ENCODE measurements at regions not wholly inside any gene's neighbourhood (a gene's known extent, or its start where the extent isn't known, plus 50 kb on each side); places are given as distances from the start of the nearest gene placed in this dataset.
"Not testable (repeated sequence)": the region's sequence is repeated elsewhere in the genome, so short reads cannot be mapped to it uniquely, and the experiment has no call there.

DNA sequence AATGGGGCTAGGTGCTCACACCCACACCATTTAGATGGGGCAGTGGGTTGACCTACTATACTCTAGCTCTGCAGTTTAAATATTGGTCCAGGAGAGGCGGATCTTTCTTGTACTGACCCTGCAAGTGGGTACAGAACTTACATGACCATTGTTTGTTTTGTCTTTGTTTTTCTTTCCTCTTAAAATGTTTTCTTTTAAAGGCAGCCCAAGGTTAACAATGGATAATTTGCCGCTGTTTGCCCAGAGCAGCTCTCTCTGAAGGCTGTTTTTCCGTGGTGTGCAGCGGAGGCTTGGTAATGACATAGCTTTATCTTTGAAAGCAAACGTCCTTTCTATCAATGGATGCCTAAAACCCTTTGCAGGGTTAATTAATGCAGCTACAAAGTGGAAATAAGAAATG is 133.3 kb upstream of the MEX3C start:
- no peak for DNase-seq

DNA sequence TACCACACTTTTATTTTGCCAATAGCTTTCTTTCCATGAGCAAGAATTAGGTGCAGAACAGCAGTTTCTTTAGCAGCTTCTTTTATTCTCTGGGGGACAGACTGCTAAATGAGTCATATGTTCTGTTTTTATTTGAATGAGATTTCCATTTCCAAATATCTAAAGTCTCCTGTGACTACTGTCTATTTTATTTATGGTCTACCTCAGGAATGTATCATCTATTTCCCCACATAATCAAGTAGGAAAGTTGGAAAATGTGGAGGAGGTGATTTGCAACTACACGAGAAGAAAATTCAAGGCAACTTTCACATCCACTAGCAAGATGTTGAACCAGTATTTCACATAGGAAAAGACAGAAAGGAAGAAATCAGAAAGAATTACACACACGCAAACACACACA is 139.9 kb upstream of the MEX3C start:
- no peak for DNase-seq

DNA sequence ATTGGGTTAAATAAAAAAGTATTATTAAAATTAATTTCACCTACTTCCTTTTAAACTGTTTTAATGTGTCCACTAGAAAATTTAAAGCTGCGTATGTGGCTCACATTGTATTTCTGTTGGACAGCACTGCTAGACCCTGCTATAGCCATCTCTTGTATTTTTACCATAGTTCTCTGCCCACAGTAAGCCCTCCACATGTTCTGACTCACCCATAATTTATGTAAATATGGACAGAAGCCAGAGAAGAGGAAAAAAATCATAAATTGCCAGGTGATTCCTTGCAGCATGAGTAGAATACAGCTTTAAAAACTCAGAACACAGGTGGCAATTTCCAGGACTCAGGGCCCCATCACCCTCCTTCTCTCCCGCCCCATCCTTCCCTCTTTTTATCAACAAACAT is 142.4 kb upstream of the MEX3C start:
- no peak for DNase-seq

DNA sequence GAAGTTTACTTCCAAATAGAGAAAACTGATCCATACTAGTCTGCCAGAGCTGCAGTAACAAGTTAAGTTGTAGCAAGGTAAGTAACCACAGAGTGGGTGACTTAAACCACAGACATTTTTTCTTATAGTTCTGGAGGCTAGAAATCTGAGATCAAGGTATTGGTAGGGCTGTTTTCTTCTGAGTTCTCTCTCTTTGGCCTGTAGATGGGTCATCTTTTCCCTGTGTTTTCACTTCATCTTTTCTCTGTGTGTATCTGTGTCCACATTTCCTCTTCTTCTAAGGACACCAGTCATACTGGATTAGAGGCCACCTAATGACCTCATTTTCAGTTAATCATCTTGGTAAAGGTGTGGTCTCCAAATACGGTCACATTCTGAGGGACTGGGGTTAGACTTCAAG is 142.9 kb upstream of the MEX3C start:
- DNase-seq, result no peak

DNA sequence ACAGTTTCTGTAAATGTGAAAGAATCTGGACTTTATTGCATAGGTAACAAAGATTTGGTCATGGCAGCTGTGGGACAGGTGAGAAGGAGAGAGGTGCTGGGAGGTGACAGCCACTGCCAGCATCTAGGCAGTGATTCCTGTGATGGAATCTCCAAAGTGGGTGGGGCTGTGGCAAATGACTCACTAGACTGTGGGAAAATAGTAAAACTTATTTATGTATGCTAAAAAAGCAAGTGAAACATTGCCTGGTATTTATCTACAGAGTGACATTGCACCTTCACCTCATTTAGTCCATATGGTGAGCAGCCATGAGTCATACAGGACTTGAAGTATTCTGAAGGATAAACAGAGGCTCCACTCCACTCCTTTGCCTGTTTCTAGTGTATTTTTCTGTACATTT is 145.3 kb upstream of the MEX3C start:
- DNase-seq, result no peak

DNA sequence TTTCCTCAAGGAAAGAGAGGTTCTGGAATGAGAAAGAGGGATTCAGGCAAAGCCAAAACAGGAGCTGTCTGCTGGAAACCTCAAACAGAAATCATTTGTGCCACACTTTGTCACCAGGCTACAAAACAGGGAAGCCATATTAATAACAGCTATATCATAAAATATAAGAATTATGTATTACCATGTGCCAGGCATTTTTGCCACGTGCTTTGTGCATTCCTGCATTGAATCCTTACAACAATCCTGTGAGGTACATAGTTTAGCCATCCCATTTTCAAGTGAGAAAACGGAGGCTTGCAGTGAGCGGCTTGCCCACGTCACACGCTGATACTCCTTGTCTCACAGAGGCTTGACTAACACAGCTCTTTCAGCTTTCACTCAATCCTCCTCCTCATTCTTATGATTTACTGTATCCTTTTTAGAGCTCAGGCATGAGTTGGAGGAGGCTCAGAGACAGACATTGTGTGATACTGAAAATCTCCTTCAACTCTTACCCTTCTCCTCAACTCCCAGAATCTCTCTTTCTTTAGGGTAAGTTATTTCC is 148.4 kb upstream of the MEX3C start:
- no peak for DNase-seq

DNA sequence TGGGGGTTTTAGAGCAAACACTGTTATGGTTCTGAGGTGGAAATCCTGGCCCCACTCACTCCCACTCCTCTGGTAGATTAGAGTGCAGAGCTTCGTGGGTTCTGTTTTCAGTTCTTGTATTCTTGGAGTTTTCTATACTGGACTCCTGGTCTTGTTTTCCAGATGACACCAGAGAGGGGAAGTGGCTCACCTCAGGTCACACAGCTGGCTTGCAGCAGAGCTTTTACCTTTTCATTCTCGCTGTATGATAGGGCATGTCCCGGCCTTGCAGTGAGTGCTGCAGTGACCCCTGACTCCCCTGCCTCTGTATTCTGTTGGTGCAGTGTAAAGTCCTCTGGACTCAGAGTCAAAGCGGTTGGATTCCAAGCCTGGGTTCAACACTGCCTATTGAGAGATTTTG is 148.9 kb upstream of the MEX3C start:
- no peak for DNase-seq

DNA sequence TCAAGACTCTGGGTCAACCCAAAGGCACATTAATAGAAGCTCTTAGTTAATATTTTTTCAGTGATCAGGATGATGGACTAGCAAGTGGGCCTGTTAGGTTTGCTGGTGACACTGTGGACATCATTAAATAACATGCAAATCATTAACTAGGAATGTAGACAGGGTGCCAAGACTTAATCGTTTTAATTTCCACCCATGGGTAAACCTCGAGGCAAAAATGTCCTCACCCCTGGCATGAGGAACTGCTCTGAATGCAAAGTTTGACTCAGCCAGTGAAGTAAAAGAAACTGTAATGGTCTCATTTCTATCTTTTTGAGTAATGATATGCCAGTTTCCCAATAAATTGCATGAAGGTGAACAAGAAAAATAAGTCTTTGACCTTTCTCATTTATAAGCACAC is 152.6 kb upstream of the MEX3C start:
- DNase-seq, result no peak

DNA sequence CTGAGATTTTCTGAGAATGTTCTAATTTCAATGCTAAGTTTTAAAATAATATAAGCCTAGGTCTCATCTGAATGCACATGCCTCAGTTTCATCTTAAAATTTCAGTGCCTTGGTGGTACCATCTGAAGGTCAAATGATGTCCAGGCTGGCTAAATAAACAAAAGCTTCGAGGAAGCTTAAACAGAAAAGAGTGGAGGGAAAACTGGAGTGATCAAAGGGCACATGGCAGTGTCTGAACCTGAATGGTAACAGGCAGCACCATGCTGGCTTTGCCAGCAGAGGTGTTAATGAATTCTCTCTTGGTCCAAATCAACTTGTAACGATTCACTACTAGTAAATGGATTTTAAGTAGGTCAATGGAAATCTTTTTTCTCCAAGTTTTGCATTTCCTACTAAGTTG is 158.4 kb upstream of the MEX3C start:
- no peak for DNase-seq

DNA sequence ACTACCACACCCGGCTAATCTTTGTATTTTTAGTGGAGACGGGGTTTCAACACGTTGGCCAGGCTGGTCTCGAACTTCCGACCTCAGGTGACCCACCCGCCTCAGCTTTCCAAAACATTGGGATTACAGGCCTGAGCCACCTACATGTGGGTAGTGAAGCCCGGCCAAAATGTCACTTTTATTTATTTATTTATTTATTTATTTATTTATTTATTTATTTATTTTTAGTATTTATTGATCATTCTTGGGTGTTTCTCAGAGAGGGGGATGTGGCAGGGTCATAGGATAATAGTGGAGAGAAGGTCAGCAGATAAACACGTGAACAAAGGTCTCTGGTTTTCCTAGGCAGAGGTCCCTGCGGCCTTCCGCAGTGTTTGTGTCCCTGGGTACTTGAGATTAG is 162.8 kb upstream of the MEX3C start:
- DNase-seq, result not testable (repeated sequence)

DNA sequence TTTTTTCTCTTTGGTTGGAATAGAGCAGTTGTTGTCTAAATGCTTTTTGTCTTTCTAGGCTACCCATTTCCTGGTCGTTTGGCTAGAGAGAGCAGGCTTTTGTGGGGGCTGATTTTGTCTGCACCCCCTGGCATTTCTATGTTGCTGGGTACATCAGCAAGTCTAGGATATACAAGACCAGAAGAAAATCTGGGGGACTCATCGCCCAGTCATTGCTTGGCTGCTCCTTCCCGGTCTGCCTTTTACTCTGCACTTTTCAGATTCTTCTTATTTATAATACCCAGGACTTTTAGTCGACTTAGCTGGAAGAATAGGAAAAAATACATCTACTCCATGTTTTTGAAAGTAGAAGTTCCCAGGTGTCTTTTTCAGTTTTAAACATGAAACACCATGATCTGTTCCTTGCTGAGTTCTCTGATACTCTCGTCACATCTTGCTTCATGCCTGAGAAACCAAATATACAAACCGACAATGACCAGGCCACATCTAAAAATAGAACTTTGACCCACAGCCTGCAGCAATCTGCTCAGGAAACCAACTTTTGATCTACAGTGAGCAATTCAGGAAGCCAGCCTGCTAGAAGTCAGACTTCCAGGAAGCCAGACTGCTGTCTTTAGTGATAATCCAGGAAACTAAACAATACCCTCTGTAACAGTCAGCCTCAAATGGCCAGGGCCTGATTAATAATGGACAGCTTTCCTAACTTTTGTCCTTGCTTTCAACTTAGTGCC is 163.8 kb upstream of the MEX3C start:
- DNase-seq, result no peak

DNA sequence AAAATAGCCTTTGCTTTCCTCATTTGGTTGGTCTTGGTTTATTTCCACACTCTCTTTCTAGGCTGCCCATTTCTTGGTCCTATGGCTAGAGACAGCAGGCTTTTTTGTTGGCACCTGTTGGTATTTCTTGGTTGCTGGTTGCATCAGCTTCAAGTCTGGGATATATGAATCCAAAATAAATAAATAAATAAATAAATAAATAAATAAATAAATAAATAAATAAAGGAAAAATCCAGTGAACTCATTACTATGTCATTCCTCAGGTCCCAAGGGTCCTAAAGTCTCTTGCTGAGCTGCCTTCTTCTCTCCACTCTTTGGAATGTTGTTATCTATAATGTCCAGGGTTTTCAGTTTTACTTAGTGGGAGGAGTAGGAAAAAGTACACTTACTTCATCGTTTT is 165.9 kb upstream of the MEX3C start:
- no peak for DNase-seq

DNA sequence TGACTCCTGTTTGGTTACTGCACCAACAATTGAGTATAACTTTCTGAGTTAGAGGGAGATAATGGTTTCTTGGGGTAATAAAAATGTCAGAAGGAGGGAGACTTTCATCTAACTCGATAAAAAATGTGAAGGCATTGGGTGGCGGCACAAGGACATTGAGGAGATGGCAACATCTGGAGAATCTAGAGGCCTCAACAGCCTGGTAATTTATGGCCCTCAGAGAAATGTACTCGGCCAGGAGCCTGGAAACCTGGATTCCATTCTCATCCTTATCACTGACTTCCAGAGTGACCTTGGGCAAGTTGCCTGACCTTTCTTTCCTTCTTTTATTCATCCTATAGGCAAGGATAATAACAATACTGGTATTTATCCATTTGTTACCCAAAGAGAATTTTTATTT is 173.5 kb upstream of the MEX3C start:
- DNase-seq, result no peak

DNA sequence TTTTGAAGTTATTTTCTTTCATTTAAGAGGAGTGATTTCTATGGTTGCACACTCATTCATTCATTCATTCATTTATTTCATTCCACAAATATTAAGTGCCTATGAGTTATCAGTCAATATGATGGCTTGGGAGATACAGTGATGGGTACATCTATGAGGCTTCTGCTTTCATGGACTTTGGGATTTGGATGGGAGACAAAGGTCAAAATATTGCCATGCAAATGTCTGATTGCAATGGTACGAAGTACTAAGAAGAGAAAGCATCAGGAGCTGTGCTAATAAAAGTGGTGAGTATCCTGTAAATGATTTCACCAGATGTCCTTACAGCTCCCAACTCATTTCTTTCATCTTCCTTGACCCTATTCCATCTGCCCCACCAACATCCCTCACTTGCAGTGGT is 174.4 kb upstream of the MEX3C start:
- no peak for DNase-seq

DNA sequence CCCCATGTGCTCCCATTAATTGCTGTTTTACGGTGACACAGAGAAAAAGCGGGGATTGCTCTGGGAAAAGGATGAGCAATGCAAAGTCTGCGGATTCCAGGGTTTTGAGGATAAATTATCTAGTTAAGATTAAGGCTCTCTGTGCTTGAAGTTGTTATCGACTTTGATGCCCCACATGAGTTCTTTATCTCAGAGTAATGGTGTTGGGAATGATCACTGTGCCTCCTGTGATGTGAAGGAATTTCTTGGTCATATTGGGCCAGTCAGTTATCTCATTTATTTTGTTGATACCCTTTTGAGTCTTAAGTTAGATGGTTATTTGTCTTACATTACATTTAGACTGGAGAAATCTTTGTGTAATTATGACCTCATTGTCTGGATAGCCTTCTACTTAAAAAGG is 184.6 kb upstream of the MEX3C start:
- DNase-seq, result no peak

DNA sequence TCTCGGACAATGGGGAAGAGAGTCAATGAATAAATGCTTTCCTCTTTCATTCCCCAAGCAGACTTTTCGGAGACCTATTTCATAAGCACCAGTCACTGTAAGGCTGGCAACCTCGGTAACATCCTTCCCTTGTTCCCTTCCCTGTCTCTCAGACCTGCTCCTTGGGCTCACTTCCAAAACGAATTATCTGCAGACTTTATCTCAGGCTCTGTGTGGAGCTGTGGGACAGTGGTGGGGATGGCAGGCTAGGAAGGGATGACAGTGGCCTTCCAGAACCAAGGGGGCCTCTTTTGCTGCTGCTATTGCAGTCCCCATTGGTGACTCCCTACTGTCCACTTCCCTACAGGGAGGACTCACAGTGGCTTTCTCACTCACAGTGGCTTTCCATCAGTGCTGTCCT is 185.6 kb upstream of the MEX3C start:
- DNase-seq, result no peak

DNA sequence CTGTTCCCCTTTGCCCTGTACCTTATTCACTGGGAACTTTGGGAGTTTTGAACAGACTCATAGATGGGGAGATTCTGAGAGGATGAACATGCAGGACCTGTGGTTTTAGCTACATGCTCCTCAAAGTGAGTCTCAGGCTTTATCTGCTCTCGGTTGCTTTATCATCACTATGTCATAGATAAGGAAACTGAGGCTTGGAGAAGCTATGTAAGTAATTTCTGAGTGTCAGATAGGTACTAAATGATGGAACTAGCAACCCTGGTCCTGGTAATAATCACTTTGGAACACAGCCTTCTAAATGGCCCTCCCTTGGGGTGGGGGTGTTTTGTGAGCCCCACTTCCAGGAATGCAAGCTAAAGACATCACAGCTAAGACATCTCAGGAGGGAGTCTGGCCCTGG is 186.2 kb upstream of the MEX3C start:
- no peak for DNase-seq

DNA sequence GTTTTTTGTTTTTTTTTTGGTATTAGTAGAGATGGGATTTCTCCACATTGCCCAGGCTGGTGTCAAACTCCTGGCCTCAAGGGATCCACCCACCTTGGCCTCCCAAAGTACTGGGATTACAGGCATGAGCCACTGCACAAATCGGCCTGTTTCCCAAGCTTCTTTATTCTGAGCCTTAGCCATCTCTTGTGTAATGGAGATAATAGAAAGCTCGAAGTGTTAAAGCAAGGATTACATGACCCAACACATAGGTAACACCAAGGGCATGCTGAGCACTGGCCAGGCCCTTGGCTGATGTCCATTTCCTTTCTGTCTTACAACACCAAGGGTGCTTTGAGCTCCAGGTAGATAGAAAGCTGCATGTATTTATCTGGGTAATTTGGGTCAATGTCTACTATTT is 187.8 kb upstream of the MEX3C start:
- no peak for DNase-seq

DNA sequence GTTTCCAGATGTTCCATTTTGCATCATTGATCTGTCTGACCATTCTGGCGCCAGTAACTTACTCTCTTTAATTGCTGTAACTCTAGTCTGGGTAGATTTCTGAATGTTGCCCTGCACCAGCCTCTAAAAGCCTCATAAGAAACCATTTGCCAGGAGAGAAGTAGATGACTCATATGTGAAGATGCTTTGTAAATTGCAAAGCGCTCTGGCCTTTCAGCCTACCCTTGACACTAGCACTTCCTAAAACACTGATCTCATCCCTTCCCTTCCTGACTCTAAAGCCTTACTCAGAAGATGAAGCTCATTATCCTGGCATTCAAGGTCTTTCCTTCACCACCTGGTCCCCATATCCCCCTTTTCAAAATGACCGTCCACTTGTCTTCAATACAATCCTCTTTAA is 193.2 kb upstream of the MEX3C start:
- no peak for DNase-seq

DNA sequence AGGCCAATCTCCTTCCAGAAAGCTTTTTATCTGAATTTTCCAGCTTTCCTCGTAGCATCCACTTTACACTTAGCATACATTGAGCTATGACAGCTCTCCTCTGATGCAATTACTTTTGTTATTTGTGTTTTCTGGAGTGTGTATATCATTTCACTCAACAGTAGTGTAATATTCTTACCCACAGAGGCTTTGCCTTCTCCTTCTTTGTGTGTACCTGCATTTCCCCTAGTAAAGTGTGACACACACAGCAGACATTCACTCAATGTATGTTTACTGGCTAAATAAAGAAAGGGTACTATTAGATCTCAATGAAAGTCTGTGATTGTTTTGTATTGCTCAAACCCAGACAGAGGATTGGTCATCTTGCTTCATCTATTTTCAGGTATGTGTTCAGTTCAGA is 193.7 kb upstream of the MEX3C start:
- DNase-seq, result no peak

DNA sequence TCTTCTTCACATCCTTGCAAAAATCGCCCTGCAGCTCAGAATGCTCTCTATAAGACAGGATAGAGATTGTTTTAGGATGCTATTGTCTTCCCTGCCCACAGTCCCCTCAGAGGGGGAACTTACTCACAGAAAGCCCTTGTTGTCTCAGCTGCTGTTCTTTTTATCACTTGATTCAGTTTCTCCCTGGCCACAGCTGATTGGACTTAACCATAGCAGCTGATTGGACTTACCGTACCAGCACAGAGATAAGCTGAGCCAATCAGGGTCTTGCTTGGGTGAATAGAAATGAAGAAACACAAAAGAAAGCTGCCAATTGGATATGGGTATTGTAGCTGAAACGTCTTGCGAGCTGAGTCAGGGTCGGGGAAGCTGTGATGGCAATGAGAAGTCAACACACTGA is 194.2 kb upstream of the MEX3C start:
- no peak for DNase-seq

DNA sequence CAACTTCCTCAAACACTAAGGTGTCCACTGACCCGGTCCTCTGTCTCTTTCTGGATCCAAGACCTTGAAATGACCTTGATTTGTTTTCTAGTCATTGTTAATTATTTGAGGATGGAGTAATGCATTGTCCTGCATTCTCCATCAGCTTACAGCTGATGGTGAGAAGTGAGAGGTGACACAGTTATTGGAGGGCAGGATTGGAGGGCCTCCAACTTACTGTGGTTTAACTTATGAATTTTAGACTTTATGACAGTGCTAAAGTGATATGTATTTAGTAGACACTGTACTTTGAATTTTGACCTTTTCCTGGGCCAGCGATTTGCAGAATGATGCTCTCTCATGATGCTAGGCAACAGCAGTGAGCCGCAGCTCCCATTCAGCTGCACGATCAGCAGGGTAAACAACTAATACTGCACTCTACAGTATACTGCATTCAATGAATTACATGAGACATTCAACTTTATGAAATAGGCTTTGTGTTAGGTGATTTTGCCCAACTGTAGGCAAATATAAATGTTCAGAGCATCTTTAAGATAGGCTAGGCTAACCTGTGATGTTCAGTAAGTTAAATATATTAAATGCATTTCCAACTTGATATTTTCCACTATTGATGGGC is 200.0 kb upstream of the MEX3C start:
- no peak for DNase-seq

DNA sequence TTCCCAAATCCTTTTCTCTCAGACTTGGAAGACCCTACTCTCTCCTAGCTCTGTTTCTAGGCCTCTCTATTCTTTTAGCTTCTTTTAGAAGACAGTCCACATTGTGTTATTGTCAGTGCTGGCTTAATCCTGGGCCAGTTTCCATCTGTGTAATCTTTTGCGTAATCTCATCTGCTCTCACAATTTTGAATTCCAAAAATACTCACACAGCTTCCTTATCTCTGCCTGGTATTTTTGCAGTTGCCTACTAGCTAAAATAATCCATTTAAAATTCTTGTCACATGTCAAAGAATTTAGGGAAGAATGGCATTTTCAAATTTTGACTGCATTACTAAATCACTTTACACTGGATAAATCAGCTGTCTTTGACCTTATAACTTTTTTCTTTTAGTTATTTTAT is 200.6 kb upstream of the MEX3C start:
- DNase-seq, result no peak

DNA sequence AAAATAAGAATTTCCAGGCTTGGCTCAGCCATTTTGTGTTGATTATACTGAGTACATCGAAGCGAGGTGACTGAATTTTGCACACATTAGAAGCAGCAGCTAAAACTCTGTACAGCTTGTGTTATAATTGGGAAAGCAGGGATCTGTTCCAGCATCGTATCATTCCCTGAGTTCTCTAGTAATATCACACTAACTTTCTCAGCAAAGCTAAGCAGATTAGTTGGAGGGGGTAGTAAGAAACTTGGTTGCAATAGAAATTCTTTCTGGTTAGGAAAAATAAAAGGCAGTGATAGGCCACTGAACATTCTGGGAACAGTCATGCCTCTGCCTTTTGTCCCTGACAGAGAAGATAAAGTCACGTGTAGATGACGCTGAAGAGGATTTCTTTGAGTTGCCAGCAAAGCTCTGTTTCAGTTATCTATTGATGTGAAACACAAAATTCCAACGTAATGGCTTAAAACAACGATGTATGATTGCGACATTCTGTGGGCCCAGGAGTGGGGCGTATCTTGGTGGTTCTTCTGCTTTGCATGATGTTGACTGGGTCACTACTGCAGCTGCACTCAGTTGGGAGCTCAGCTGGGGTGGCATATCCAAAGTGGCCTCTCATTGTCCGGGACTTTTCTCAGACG is 202.1 kb upstream of the MEX3C start:
- no peak for DNase-seq
